ENCODE measurements at regions not wholly inside any gene's neighbourhood (a gene's known extent, or its start where the extent isn't known, plus 50 kb on each side); places are given as distances from the start of the nearest gene placed in this dataset.

DNA sequence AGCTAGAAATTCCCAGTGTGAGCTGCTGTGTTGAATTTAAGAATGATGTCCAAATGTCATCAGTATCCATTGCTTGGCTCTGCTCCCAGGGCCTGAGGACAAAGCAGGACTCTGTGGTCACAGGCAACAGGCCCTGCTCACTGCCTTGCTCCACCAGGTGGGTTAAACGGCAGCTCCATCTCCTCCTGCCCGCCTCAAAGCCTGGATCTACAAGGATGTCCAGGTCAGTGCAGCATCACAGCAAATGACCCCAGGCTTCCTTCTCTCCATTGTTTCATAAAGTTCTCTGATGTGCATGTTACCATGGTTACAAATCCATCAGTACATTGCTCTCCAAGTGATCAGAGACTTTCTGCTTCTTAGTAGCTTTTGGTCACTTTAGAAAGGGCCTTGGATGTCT, 322.0 kb upstream of the ZNF32 start:
- POLR2A ChIA-PET (ENCODE audit: partially characterized antibody) = no interaction called here
- TF ChIP-seq SP4 (IDR thresholded peaks at IDR 0.05; ENCODE audit: low read length) (no peak), RAD21 (IDR thresholded peaks at IDR 0.05 in 1 of 2, conservative IDR thresholded peaks at IDR 0.05 in 1 of 2; ENCODE audit: low read depth in 2 of 2, low read length in 2 of 2) (no peak), SUZ12 (IDR thresholded peaks at IDR 0.05; ENCODE audit: low read length) (no peak), POLR2AphosphoS5 (IDR thresholded peaks at IDR 0.05; ENCODE audit: low read depth, low read length) (no peak), SRF (IDR thresholded peaks at IDR 0.05; ENCODE audit: low read depth, low read length) (no peak), ZNF274 (IDR thresholded peaks at IDR 0.05; ENCODE audit: borderline replicate concordance, extremely low read depth, low read length) (no peak), EP300 (IDR thresholded peaks at IDR 0.05; ENCODE audit: borderline replicate concordance in 1 of 2, low read depth in 2 of 2, low read length in 2 of 2) (no peak), HDAC2 (IDR thresholded peaks at IDR 0.05; ENCODE audit: borderline replicate concordance in 1 of 2, low read depth in 2 of 2, low read length in 2 of 2) (no peak)
- TF ChIP-seq, protein P1, sequence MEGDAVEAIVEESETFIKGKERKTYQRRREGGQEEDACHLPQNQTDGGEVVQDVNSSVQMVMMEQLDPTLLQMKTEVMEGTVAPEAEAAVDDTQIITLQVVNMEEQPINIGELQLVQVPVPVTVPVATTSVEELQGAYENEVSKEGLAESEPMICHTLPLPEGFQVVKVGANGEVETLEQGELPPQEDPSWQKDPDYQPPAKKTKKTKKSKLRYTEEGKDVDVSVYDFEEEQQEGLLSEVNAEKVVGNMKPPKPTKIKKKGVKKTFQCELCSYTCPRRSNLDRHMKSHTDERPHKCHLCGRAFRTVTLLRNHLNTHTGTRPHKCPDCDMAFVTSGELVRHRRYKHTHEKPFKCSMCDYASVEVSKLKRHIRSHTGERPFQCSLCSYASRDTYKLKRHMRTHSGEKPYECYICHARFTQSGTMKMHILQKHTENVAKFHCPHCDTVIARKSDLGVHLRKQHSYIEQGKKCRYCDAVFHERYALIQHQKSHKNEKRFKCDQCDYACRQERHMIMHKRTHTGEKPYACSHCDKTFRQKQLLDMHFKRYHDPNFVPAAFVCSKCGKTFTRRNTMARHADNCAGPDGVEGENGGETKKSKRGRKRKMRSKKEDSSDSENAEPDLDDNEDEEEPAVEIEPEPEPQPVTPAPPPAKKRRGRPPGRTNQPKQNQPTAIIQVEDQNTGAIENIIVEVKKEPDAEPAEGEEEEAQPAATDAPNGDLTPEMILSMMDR (IDR thresholded peaks at IDR 0.05; ENCODE audit: control extremely low read depth in 1 of 3, insufficient read depth in 1 of 3, low read depth in 1 of 3, low read length in 3 of 3) = no peak
- TF ChIP-seq, protein P2, sequence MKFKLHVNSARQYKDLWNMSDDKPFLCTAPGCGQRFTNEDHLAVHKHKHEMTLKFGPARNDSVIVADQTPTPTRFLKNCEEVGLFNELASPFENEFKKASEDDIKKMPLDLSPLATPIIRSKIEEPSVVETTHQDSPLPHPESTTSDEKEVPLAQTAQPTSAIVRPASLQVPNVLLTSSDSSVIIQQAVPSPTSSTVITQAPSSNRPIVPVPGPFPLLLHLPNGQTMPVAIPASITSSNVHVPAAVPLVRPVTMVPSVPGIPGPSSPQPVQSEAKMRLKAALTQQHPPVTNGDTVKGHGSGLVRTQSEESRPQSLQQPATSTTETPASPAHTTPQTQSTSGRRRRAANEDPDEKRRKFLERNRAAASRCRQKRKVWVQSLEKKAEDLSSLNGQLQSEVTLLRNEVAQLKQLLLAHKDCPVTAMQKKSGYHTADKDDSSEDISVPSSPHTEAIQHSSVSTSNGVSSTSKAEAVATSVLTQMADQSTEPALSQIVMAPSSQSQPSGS (IDR thresholded peaks at IDR 0.05; ENCODE audit: low read length) = no peak

More for the DNA sequence above, 322.0 kb upstream of the ZNF32 start:
- Histone ChIP-seq H3K4me3 (ENCODE audit: extremely low read depth in 1 of 4, insufficient read depth in 2 of 4, low read depth in 3 of 4, low read length in 4 of 4) (no peak overlapping the region), H3K9me3 (ENCODE audit: insufficient read depth in 2 of 2, low read depth in 1 of 2, low read length in 1 of 2) (no peaks in the 10 kb centered on the region), H3K4me2 (ENCODE audit: insufficient read depth in 1 of 2, low read depth in 2 of 2, low read length in 2 of 2) (no peak overlapping the region), H4K20me1 (replicated peaks in 1 of 2; ENCODE audit: control insufficient read depth in 1 of 2, insufficient read depth in 2 of 2, low read length in 2 of 2) (no peaks in the 10 kb centered on the region), H3K4me1 (replicated peaks in 1 of 4; ENCODE audit: control insufficient read depth in 3 of 4, insufficient read depth in 4 of 4, low read length in 3 of 4) (no peaks in the 10 kb centered on the region), H2BK20ac (ENCODE audit: low read length) (no peak overlapping the region), H2AK5ac (ENCODE audit: low read depth, low read length) (no peak overlapping the region), H2BK5ac (ENCODE audit: low read depth, low read length) (no peak overlapping the region), H2BK12ac (ENCODE audit: low read depth, low read length) (no peak overlapping the region), H3K23me2 (ENCODE audit: low read depth, low read length) (no peaks in the 10 kb centered on the region), H3K79me2 (ENCODE audit: control insufficient read depth in 1 of 2, insufficient read depth in 2 of 2, low read length in 2 of 2) (no peaks in the 10 kb centered on the region), H3K27ac (ENCODE audit: low read depth, low read length) (no peak overlapping the region), H3K18ac (ENCODE audit: extremely low read depth, low read length) (no peak overlapping the region), H3K79me1 (ENCODE audit: low read depth, low read length) (no peaks in the 10 kb centered on the region), H4K8ac (ENCODE audit: extremely low read depth, insufficient read depth, low read length) (no peak overlapping the region), H4K5ac (ENCODE audit: insufficient read length, low read depth, low read length) (no peak overlapping the region), H4K91ac (replicated peaks; ENCODE audit: insufficient read length, low read length) (no peak overlapping the region), H3K36me3 (ENCODE audit: control insufficient read depth in 2 of 4, insufficient read depth in 4 of 4, low read length in 3 of 4) (no peaks in the 10 kb centered on the region; a peak in 1 of 8 replicates), H3K56ac (replicated peaks; ENCODE audit: insufficient read length, low read depth, low read length) (no peak overlapping the region), H3K9ac (replicated peaks in 1 of 4; ENCODE audit: extremely low read depth in 1 of 4, low read depth in 3 of 4, low read length in 3 of 4) (no peak overlapping the region), H3K23ac (ENCODE audit: insufficient read length) (no peak overlapping the region), H2BK120ac (replicated peaks; ENCODE audit: low read depth, low read length) (no peak overlapping the region), H3K14ac (ENCODE audit: insufficient read length) (no peak overlapping the region), H3K4ac (replicated peaks; ENCODE audit: insufficient read length, low read depth, low read length) (no peak overlapping the region), H2AFZ (ENCODE audit: low read length) (no peak overlapping the region), H3K27me3 (replicated peaks in 1 of 4; ENCODE audit: control insufficient read depth in 3 of 4, extremely low read depth in 1 of 4, insufficient read depth in 3 of 4, low read length in 3 of 4) (no peaks in the 10 kb centered on the region), H2BK15ac (ENCODE audit: low read length) (no peak overlapping the region)
- CTCF ChIA-PET (ENCODE audit: partially characterized antibody) = no interaction called here
- no peak for DNase-seq (ENCODE audit: low read depth in 1 of 2, low spot score in 2 of 2)
- no peak for FAIRE-seq
- 79% methylated on average over 2 of the region's 2 CpGs; no CpG with 5 or more reads in 1 of the 2 experiments for WGBS, 2 experiments (ENCODE audit: extremely low coverage in 1 of 2, insufficient coverage in 1 of 2, insufficient read length in 1 of 2, insufficient replicate concordance in 2 of 2, low coverage in 1 of 2, low lambda C conversion rate in 2 of 2, missing lambda C conversion rate in 1 of 2)

Data from H1 (cell line).